Iris pigment epithelial cell (primary cell): ENCODE measurements at regions not wholly inside any gene's neighbourhood (a gene's known extent, or its start where the extent isn't known, plus 50 kb on each side); places are given as distances from the start of the nearest gene placed in this dataset.
"Not testable (repeated sequence)": the region's sequence is repeated elsewhere in the genome, so short reads cannot be mapped to it uniquely, and the experiment has no call there.

Source experiments
- DNase-seq: peaks from one replicate; pipeline ENCODE4 v3.0.0-alpha.2; 2011; ENCODE audit warnings: low read depth

DNA sequence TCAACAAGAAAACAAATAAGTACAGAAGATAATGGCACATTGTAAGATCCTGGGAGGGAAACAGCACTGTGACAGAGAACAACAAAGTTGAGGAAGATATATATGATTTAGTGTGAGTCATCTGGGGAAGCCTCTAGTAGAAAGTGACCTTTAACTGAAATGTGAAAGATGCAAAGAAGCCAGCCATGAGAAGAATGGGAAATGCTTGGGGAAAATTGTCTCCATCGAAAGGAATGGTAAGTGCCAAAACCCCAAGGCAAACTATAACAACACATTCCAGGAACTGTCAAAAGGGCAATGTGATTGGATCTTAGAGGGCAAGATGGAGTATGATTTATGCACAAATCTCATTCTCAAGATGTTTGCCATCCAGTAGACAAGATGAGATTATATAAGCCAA is 537.8 kb upstream of the BRINP1 start:
- no peak for DNase-seq

- no peak for DNase-seq
These were observed 536.5 kb upstream of the BRINP1 start for GRCh38 chr9:119905724-119906123.

GRCh38 chr9:119903851-119904250 is 534.6 kb upstream of the BRINP1 start:
- DNase-seq, result no peak

DNA sequence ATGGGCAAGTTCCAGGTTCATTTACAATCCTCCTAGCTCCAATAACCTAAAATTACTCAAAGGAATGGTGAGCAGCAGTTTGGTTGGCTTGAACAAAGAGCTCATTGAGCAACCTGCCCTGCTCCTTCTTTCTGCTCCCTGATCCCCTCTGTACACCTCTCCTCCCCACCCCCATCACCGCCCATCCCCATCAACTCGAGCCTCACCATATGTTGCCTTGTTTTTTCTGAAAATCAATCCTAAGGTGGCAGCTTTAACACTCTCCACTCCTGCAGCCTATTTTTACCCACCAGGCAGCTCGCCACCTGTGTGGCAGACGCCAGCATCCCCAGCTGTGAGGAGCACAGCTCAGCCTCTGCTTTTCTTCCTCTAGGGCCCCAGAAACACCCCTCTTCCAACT is 533.4 kb upstream of the BRINP1 start:
- DNase-seq, result no peak

GRCh38 chr9:119898316-119898715 is 529.1 kb upstream of the BRINP1 start:
- DNase-seq, result no peak

- DNase-seq, result no peak
These were observed 515.2 kb upstream of the BRINP1 start for GRCh38 chr9:119884438-119884837.

GRCh38 chr9:119881898-119882297 is 512.7 kb upstream of the BRINP1 start:
- no peak for DNase-seq

DNA sequence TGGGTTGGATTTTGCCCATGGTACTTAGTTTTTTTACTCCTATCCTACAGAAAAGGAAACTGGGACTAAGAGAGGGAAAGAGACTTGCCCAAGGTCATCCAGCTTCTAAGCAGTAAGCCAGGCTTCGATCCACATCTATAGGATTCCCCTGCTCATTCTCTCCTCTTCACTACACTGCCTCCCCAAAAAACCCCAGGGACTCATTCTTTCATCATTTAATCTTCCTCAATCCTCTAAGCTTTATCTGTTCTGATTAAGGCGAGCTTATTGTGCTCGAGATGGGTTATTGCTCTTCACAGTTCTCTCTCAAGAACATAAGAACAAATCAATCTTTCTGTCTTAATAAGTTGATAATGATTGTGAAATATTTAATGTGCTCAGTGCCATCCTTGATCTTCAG is 511.1 kb upstream of the BRINP1 start:
- DNase-seq, result no peak

- no peak for DNase-seq
These were observed 508.1 kb upstream of the BRINP1 start for GRCh38 chr9:119877306-119877705.

GRCh38 chr9:119873877-119874276 is 504.6 kb upstream of the BRINP1 start:
- no peak for DNase-seq

GRCh38 chr9:119870251-119870650 is 501.0 kb upstream of the BRINP1 start:
- DNase-seq, result not testable (repeated sequence)

DNA sequence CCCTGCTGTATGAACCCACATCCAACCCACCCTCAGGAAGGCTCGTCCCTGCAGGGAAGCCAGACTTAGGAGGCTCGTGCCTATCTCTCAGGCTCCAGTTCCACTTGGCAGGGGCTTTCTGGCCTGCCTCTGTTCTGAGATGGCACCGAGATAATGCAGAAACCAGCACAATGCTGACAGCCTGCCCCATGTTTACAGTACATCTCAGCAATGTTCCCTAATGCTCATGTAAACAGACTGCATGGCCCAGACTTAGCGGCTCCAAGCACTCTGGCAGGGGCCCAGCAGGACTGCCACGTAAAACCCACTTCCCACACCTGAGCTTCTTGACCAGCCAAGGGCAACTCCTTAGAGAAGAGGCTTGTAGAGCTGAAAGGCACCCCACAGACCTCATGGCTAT is 499.5 kb upstream of the BRINP1 start:
- no peak for DNase-seq

- no peak for DNase-seq
These were observed 492.6 kb upstream of the BRINP1 start for GRCh38 chr9:119861842-119862241.

GRCh38 chr9:119859128-119859527 is 489.9 kb upstream of the BRINP1 start:
- no peak for DNase-seq

DNA sequence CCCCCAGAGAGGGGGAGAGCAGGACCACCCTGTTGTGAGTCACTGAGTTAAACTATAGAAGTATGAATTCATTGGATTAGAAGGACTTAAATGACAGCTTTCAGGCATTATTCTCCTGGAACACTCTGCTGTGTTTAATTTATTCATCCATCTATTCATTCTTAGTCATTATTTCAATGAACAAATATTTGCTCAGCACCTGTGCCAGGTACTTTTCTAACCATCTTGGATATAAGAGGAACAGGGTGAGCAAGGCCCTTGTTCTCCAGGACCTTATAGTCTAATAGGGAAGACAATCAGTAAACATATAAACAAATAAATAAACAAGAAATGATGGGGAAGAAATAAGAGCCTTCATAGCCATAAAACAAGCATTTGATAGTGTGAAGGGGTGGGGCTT is 483.9 kb upstream of the BRINP1 start:
- DNase-seq, result no peak

DNA sequence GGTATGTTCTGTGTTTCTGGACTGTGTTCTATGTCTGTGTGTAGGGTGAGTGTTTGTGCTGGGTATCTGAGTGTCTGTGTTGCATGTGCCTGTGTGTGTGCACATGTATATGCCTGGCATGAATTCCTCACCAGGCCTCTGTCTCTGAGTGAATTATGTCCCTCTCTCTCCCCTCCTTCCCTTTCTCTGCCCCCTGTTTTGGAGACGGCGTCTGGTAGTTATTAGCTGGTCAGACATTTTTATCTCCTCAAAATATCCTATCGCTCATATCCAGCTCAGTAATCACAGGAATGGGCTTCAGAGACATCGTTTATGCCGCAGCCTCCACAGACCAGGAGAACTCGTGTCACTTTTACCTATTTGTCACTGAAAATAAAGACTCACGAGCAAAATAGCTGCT is 483.2 kb upstream of the BRINP1 start:
- DNase-seq, result no peak

DNA sequence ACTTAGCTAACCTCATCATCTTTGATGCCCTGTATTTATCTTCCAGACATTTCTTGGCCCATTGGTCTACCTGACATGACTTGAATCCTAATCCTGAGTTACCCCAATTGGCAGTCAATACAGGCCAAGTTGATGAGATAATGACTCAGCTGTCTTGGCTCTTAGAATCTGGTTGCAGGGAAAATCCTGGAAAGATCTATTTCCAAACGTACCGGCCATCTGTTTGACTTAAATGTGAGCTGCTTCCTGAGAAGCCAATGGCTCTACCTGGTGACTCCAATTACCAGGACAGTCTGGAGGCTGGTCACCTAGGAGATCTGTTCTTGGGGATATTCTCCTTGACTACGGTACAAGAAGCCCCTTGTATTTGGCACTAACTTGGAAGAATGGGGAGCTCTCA is 475.2 kb upstream of the BRINP1 start:
- no peak for DNase-seq

DNA sequence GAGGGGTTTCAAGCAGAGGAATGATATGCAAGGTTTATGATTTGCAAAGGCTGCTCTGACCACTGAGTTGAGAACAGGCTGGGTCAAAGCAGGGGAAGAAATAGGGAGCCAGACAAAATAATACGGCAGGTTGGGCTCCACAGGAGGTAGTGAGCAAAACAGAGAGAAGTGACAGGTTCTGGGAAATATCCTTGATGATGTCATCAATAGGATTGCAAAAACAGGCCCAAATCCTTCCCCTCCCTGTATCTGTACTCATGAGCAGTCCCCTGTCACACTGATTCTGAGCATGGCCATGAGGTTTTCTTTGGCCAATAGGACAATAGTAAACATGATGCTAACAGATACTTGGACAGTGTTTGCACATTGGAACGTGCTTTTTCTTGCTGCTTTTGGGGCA is 471.8 kb upstream of the BRINP1 start:
- DNase-seq, result no peak

DNA sequence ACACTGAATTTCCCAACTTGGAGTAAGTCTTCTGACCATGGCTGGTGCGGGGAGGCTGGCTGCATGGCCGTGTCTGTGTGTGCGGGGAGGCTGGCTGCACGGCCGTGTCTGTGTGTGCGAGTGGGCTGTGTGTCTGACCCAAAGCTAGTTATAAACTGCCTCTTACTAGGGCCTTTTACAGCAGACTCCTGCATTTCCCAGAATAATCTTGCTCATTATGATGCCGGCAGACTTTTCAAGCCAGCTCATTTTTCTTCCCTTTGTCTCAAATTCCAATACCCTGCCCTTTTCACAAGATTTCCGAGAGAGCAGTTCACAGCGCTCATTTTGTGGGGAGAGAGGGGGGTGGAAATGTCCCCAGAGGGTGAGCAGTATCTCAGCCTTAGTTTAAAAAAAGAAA is 470.7 kb upstream of the BRINP1 start:
- no peak for DNase-seq

DNA sequence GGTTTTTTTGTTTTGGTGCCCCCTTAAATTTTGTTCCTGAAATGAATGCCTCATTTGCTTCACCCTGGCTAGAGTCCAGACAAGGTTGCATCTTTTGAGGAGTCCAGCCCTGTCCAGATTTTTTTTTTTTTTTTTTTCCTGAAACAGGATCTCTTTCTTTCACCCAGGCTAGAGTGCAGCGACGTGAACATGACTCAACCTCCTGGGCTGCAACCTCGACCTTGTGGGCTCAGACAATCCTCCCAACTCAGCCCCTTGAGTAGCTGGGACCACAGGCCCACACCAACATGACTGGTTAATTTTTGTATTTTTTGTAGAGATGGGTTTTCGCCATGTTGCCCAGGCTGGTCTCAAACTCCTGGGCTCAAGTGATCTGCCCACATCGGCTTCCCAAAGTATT is 469.0 kb upstream of the BRINP1 start:
- DNase-seq, result no peak

DNA sequence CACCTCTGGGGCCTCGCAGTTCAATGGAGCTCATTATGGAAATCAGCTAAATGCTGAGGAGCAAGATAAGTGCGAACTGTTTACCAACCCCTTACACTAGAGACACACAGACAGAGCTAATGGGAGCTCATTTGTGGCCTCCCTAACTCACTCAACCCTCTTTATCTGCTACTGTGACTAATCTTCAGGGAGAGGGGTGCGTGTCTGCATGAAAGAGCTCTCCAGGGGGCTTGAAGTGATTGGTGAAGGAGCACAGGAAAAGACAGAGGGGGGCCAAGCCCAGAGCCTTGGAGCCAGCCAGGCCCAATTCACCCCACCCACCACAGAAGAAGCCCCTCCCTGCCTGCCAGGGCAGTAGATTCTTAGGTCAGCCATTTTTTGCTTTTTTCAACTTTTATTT is 466.8 kb upstream of the BRINP1 start:
- no peak for DNase-seq

GRCh38 chr9:119834064-119834620 is 464.9 kb upstream of the BRINP1 start:
- no peak for DNase-seq

DNA sequence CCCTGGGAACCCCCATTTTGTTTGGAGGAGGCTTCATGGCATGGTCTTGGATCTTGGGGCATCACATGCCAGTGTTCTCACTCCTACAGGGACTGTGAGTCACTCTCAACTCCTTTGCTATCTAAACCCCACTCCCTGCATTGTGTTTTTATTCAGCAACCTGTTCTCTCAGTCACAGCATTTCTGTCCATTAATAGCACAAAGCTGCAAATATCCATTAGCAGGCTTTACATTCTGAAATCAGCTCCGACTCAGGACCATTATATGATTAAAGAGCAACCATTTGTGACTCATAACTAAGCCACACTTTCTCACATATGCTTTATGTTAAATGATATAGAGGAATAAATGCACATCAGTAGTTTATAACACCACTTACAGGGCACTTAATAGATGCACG is 462.1 kb upstream of the BRINP1 start:
- DNase-seq, result no peak

GRCh38 chr9:119829748-119830147 is 460.5 kb upstream of the BRINP1 start:
- DNase-seq, result no peak

DNA sequence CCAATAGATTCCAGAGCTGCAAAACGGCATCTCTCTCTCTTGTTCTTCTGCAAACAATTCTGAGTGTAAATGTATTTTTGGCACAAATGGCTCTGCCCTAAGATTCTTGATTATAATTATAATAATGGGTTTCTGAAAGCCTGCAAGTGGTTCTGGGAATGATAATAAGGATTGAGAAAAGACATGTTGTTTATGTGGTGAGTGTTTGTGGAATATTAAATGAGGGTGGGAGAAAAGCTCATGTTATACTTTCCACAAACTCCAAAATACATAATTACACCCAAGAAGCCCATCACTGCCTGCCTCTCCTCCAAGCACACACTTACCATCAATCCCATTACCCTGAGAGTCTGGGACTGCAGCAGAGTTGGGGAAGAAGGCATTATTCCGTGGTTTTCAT is 460.0 kb upstream of the BRINP1 start:
- DNase-seq, result no peak
